IMR-90 (cell line): ENCODE measurements at regions not wholly inside any gene's neighbourhood (a gene's known extent, or its start where the extent isn't known, plus 50 kb on each side); places are given as distances from the start of the nearest gene placed in this dataset.

Experiments
- ATAC-seq: fragments of 200-7000 bp; cut with Tn5 transposase; 2 replicates; pipeline ENCODE4 v1.9.1; 2020; ENCODE audit warnings: low read depth, mild to moderate bottlenecking, moderate library complexity
- BruUV-seq: library from RNA; stranded (reverse); fragments of 400-500 nt; replicated peaks from 2 replicates; lab custom pipeline; 2021; lab: Mats Ljungman, UMichigan
- CTCF ChIA-PET: fragments of 300-600 bp; formaldehyde crosslinking; extraction: SDS; loops from one replicate; lab custom pipeline; 2021; ENCODE audit warnings: antibody characterized with exemption; lab: Yijun Ruan, JAX
- POLR2A ChIA-PET: fragments of 300-600 bp; sonication (Branson Sonifier 250); formaldehyde crosslinking; loops from one replicate; lab custom pipeline; 2022; ENCODE audit warnings: antibody characterized with exemption; ENCODE audit not compliant: unreplicated experiment; lab: Charles Lee
- DNase-seq: peaks from one replicate; pipeline ENCODE4 v3.0.0; 2013
- H2AFZ ChIP-seq: replicated peaks from 2 replicates; pipeline ENCODE3; 2013; ENCODE audit warnings: low read length, mild to moderate bottlenecking; ENCODE audit not compliant: poor library complexity
- H2AK5ac ChIP-seq: 2 replicates; pipeline ENCODE4 v1.6.1; 2013; ENCODE audit warnings: low read depth, low read length, inconsistent platforms
- H2AK9ac ChIP-seq: replicated peaks from 2 replicates; pipeline ENCODE3; 2013; ENCODE audit warnings: mild to moderate bottlenecking, low read depth, low read length, moderate library complexity; ENCODE audit not compliant: poor library complexity
- H2BK120ac ChIP-seq: 2 replicates; pipeline ENCODE4 v1.6.1; 2013; ENCODE audit warnings: low read depth, low read length, inconsistent platforms
- H2BK15ac ChIP-seq: 3 replicates; pipeline ENCODE4 v1.6.1; 2013; ENCODE audit warnings: low read depth, low read length, inconsistent platforms
- H2BK20ac ChIP-seq: 2 replicates; pipeline ENCODE4 v1.6.1; 2013; ENCODE audit warnings: low read depth, mild to moderate bottlenecking, inconsistent platforms, low read length, moderate library complexity
- H2BK5ac ChIP-seq: 2 replicates; pipeline ENCODE4 v1.6.1; 2013; ENCODE audit warnings: mild to moderate bottlenecking, low read depth, low read length, inconsistent platforms; ENCODE audit not compliant: poor library complexity, severe bottlenecking
- H3K14ac ChIP-seq: replicated peaks from 2 replicates; pipeline ENCODE4 v1.6.1; 2013; ENCODE audit warnings: low read depth, low read length, inconsistent platforms
- H3K18ac ChIP-seq: 2 replicates; pipeline ENCODE4 v1.6.1; 2013; ENCODE audit warnings: low read depth, low read length, control low read depth
- H3K23ac ChIP-seq: 2 replicates; pipeline ENCODE4 v1.6.1; 2013; ENCODE audit warnings: low read depth, low read length, inconsistent platforms
- H3K27ac ChIP-seq: 2 replicates; pipeline ENCODE4 v1.5.1; 2013; ENCODE audit warnings: mild to moderate bottlenecking, control low read depth, low read length; ENCODE audit not compliant: insufficient read depth
- H3K27me3 ChIP-seq: 2 replicates; pipeline ENCODE4 v1.6.1; 2013; ENCODE audit warnings: low read length; ENCODE audit not compliant: control insufficient read depth, insufficient read depth
- H3K36me3 ChIP-seq: 2 replicates; pipeline ENCODE4 v1.6.1; 2013; ENCODE audit warnings: low read length, mixed read lengths; ENCODE audit not compliant: control insufficient read depth, insufficient read depth
- H3K4ac ChIP-seq: 2 replicates; pipeline ENCODE4 v1.6.1; 2013; ENCODE audit warnings: low read depth, low read length, inconsistent platforms
- H3K4me1 ChIP-seq: 2 replicates; pipeline ENCODE4 v1.6.1; 2013; ENCODE audit warnings: low read length, mixed read lengths; ENCODE audit not compliant: control insufficient read depth, insufficient read depth
- H3K4me2 ChIP-seq: 2 replicates; pipeline ENCODE4 v1.6.1; 2013; ENCODE audit warnings: low read depth, mild to moderate bottlenecking, control low read depth, low read length, moderate library complexity
- H3K4me3 ChIP-seq: 2 replicates; pipeline ENCODE4 v1.5.1; 2013; ENCODE audit warnings: low read depth, mild to moderate bottlenecking, control low read depth, low read length, moderate library complexity; ENCODE audit not compliant: insufficient read depth
- H3K56ac ChIP-seq: 2 replicates; pipeline ENCODE4 v1.6.1; 2013; ENCODE audit warnings: low read length, inconsistent platforms; ENCODE audit not compliant: insufficient read depth; ENCODE audit errors: extremely low read depth
- H3K79me1 ChIP-seq, 2 experiments: 2 replicates each; pipeline ENCODE4 v1.6.1; 2013; ENCODE audit warnings: low read length in 2 of 2, inconsistent platforms in 1 of 2, low read depth in 1 of 2
- H3K9ac ChIP-seq: 2 replicates; pipeline ENCODE4 v1.6.1; 2013; ENCODE audit warnings: low read depth, low read length, control low read depth
- H3K9me1 ChIP-seq: 2 replicates; pipeline ENCODE4 v1.6.1; 2013; ENCODE audit warnings: low read length, inconsistent platforms; ENCODE audit not compliant: insufficient read depth
- H3K9me3 ChIP-seq: 2 replicates; pipeline ENCODE4 v1.6.1; 2013; ENCODE audit warnings: low read length; ENCODE audit not compliant: control insufficient read depth, insufficient read depth
- H4K20me1 ChIP-seq: 2 replicates; pipeline ENCODE4 v1.6.1; 2013; ENCODE audit warnings: low read length, inconsistent platforms; ENCODE audit not compliant: insufficient read depth
- H4K5ac ChIP-seq: 2 replicates; pipeline ENCODE4 v1.6.1; 2013; ENCODE audit warnings: mild to moderate bottlenecking, low read depth, low read length, control low read depth
- H4K8ac ChIP-seq, 2 experiments: 2 replicates each; pipeline ENCODE4 v1.6.1; 2013; ENCODE audit warnings: low read depth in 2 of 2, low read length in 2 of 2, control low read depth in 1 of 2, inconsistent platforms in 1 of 2
- H4K91ac ChIP-seq: 2 replicates; pipeline ENCODE4 v1.6.1; 2013; ENCODE audit warnings: low read depth, low read length, inconsistent platforms; ENCODE audit not compliant: insufficient read depth
- BHLHE40 ChIP-seq: fragments of 150-350 bp; IDR thresholded peaks from 2 replicates; pipeline ENCODE4 v1.6.1; 2016; ENCODE audit warnings: mild to moderate bottlenecking, low read depth, low read length
- CHD1 ChIP-seq: IDR thresholded peaks from 2 replicates; pipeline ENCODE4 v1.6.1; 2012; ENCODE audit warnings: low read depth, low read length, improper control_type of control experiment
- FOS ChIP-seq: fragments of 150-350 bp; IDR thresholded peaks from 2 replicates; pipeline ENCODE4 v1.6.1; 2016; ENCODE audit warnings: low read depth, low read length
- MAFK ChIP-seq: IDR thresholded peaks from 2 replicates; pipeline ENCODE4 v1.6.1; 2012; ENCODE audit warnings: low read depth, low read length, improper control_type of control experiment
- MAZ ChIP-seq: IDR thresholded peaks from 2 replicates; pipeline ENCODE4 v1.6.1; 2012; ENCODE audit warnings: low read depth, mild to moderate bottlenecking, low read length, improper control_type of control experiment, moderate library complexity, borderline replicate concordance
- MXI1 ChIP-seq: IDR thresholded peaks from 2 replicates; pipeline ENCODE4 v1.6.1; 2012; ENCODE audit warnings: low read depth, mild to moderate bottlenecking, low read length, moderate library complexity, borderline replicate concordance
- POLR2A ChIP-seq: IDR thresholded peaks from 2 replicates; pipeline ENCODE4 v1.6.1; 2012; ENCODE audit warnings: mild to moderate bottlenecking, low read depth, low read length
- RAD21 ChIP-seq: IDR thresholded peaks from 2 replicates; pipeline ENCODE4 v1.6.1; 2012; ENCODE audit warnings: low read length, improper control_type of control experiment
- RCOR1 ChIP-seq: IDR thresholded peaks from 2 replicates; pipeline ENCODE4 v1.6.1; 2012; ENCODE audit warnings: mild to moderate bottlenecking, low read length, improper control_type of control experiment; ENCODE audit not compliant: insufficient replicate concordance
- RFX5 ChIP-seq: IDR thresholded peaks from 2 replicates; pipeline ENCODE4 v1.8.0; 2012; ENCODE audit warnings: low read depth, mild to moderate bottlenecking, low read length, moderate library complexity
- SMC3 ChIP-seq: fragments of 150-350 bp; IDR thresholded peaks from 2 replicates; pipeline ENCODE4 v1.6.1; 2016; ENCODE audit warnings: low read depth, mild to moderate bottlenecking, antibody characterized with exemption, low read length, moderate library complexity
- WGBS, 2 experiments: methylation state at CpG; one replicate each; pipeline versions ENCODE4 v1.1.5 to v1.1.7; 2013; ENCODE audit warnings: missing lambda C conversion rate in 2 of 2; ENCODE audit not compliant: insufficient read length in 1 of 2; ENCODE audit errors: extremely low coverage in 2 of 2; 5-methylcytosine and 5-hydroxymethylcytosine counted together
- dilution Hi-C: fragments of 300-500 bp; cut with HindIII; formaldehyde crosslinking; loops from one replicate; pipeline ENCODE4 v1.14.3; 2018; ENCODE audit warnings: low sequenced_read_pairs; ENCODE audit not compliant: unreplicated experiment
- in situ Hi-C: fragments of 300-500 bp; cut with MboI; formaldehyde crosslinking; loops from 3 replicates; pipeline ENCODE4 v1.14.3; 2019; ENCODE audit warnings: low sequenced_read_pairs, inconsistent platforms, mixed read lengths
- intact Hi-C: fragments of 100-400 bp; cut with micrococcal nuclease; formaldehyde crosslinking; loops from 2 replicates; pipeline ENCODE4 v1.10.0; 2022
- TF ChIP-seq, protein P1 (sequence below): conservative IDR thresholded peaks from 2 replicates; pipeline ENCODE4 v1.5.1; 2012; ENCODE audit warnings: mild to moderate bottlenecking, low read depth, low read length, improper control_type of control experiment
- TF ChIP-seq, protein P2 (sequence below): fragments of 150-350 bp; IDR thresholded peaks from 2 replicates; pipeline ENCODE4 v1.6.1; 2017; ENCODE audit warnings: mild to moderate bottlenecking, antibody characterized with exemption, low read length, low read depth
- TF ChIP-seq, protein P3 (sequence below): fragments of 150-350 bp; IDR thresholded peaks from 2 replicates; pipeline ENCODE4 v1.6.1; 2016; ENCODE audit warnings: low read depth, mild to moderate bottlenecking, low read length, moderate library complexity, borderline replicate concordance

DNA sequence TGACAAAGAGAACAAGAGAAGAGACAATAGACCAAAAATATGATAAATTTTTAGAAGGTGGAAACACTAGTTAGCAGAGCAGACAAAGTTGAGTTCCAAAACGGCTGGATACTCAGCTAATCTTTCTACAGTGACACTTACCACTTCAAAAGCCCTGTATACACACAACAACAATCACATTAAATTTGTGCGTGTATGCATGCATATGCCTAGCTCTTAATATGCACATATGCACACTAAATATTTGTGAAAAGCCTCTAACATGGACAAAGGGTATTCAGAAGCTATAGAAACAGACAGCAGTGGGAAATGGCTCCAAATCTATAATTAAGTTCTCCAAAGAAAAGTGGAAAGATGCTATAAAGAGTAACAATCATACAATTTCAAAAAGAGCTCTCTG is 476.4 kb downstream of the HTR7 start:
- H3K27ac ChIP-seq, result no peak overlapping the region
- no peaks in the 10 kb centered on the region for H3K36me3 ChIP-seq
- H3K4me2 ChIP-seq, result no peak overlapping the region
- BruUV-seq, result no TSS peak
- no peak overlapping the region for H3K14ac ChIP-seq
- TF ChIP-seq POLR2A (no peak), BHLHE40 (no peak), RFX5 (no peak), MAZ (no peak), SMC3 (no peak), CHD1 (no peak), FOS (no peak), RCOR1 (no peak), RAD21 (no peak), MXI1 (no peak), MAFK (no peak)
- TF ChIP-seq, protein P1, sequence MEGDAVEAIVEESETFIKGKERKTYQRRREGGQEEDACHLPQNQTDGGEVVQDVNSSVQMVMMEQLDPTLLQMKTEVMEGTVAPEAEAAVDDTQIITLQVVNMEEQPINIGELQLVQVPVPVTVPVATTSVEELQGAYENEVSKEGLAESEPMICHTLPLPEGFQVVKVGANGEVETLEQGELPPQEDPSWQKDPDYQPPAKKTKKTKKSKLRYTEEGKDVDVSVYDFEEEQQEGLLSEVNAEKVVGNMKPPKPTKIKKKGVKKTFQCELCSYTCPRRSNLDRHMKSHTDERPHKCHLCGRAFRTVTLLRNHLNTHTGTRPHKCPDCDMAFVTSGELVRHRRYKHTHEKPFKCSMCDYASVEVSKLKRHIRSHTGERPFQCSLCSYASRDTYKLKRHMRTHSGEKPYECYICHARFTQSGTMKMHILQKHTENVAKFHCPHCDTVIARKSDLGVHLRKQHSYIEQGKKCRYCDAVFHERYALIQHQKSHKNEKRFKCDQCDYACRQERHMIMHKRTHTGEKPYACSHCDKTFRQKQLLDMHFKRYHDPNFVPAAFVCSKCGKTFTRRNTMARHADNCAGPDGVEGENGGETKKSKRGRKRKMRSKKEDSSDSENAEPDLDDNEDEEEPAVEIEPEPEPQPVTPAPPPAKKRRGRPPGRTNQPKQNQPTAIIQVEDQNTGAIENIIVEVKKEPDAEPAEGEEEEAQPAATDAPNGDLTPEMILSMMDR, result no peak
- TF ChIP-seq, protein P2, sequence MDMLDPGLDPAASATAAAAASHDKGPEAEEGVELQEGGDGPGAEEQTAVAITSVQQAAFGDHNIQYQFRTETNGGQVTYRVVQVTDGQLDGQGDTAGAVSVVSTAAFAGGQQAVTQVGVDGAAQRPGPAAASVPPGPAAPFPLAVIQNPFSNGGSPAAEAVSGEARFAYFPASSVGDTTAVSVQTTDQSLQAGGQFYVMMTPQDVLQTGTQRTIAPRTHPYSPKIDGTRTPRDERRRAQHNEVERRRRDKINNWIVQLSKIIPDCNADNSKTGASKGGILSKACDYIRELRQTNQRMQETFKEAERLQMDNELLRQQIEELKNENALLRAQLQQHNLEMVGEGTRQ, result no peak
- TF ChIP-seq, protein P3, sequence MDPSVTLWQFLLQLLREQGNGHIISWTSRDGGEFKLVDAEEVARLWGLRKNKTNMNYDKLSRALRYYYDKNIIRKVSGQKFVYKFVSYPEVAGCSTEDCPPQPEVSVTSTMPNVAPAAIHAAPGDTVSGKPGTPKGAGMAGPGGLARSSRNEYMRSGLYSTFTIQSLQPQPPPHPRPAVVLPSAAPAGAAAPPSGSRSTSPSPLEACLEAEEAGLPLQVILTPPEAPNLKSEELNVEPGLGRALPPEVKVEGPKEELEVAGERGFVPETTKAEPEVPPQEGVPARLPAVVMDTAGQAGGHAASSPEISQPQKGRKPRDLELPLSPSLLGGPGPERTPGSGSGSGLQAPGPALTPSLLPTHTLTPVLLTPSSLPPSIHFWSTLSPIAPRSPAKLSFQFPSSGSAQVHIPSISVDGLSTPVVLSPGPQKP, result no peak
- H3K4ac ChIP-seq, result no peak overlapping the region
- H3K56ac ChIP-seq, result no peak overlapping the region
- H3K23ac ChIP-seq, result no peak overlapping the region
- H3K27me3 ChIP-seq, result no peaks in the 10 kb centered on the region; the same call in 1 of the 2 replicates
- WGBS, 2 experiments, result no CpG with 5 or more reads among the region's 2 CpGs
- in situ Hi-C loops, result no loop called here
- no peaks in the 10 kb centered on the region for H3K79me1 ChIP-seq
- H4K20me1 ChIP-seq, result no peaks in the 10 kb centered on the region
- H4K8ac ChIP-seq, result no peak overlapping the region
- H2BK20ac ChIP-seq, result no peak overlapping the region
- ChIA-PET POLR2A (no interaction called here), CTCF (no interaction called here)
- H3K4me1 ChIP-seq, result peaks cover 2% of the 10 kb centered on the region; the same call in 1 of the 2 replicates
- H3K9me1 ChIP-seq, result no peaks in the 10 kb centered on the region
- no peak overlapping the region for H3K9ac ChIP-seq
- no peak overlapping the region for H2AK5ac ChIP-seq
- H2BK5ac ChIP-seq, result no peak overlapping the region
- H3K18ac ChIP-seq, result no peak overlapping the region
- dilution Hi-C loops, result no loop called here
- DNase-seq (no peak), ATAC-seq (no peak)
- no peak overlapping the region for H2AK9ac ChIP-seq
- H3K4me3 ChIP-seq, result no peak overlapping the region
- no peak overlapping the region for H2BK120ac ChIP-seq
- H2BK15ac ChIP-seq, result no peak overlapping the region
- H3K9me3 ChIP-seq, result no peaks in the 10 kb centered on the region
- intact Hi-C loops, result no loop called here
- H2AFZ ChIP-seq, result no peak overlapping the region
- H4K5ac ChIP-seq, result no peak overlapping the region
- no peak overlapping the region for H4K91ac ChIP-seq
